Liver (tissue), 8 donors: ENCODE measurements at regions not wholly inside any gene's neighbourhood (a gene's known extent, or its start where the extent isn't known, plus 50 kb on each side); places are given as distances from the start of the nearest gene placed in this dataset.

ENCODE experiments used
- DNase-seq: peaks from one replicate; pipeline ENCODE4 v3.0.0-alpha.2; 2017; ENCODE audit warnings: low spot score
- H3K27ac ChIP-seq, 2 donors: one replicate each; pipeline ENCODE4 v1.7.0; 2013; ENCODE audit warnings: inconsistent platforms in 2 of 2, low read length in 2 of 2, control low read depth in 1 of 2, low read depth in 1 of 2, mild to moderate bottlenecking in 1 of 2
- H3K27me3 ChIP-seq, 4 donors: one replicate each; pipeline versions ENCODE4 v1.6.1 to v1.7.0; 2013; ENCODE audit warnings: low read length in 3 of 4, inconsistent platforms in 1 of 4, mild to moderate bottlenecking in 1 of 4, moderate library complexity in 1 of 4; ENCODE audit not compliant: control insufficient read depth in 4 of 4, insufficient read depth in 4 of 4
- H3K36me3 ChIP-seq, 4 donors: one replicate each; pipeline versions ENCODE4 v1.6.1 to v1.7.0; 2013; ENCODE audit warnings: low read length in 3 of 4, mild to moderate bottlenecking in 3 of 4, low read depth in 1 of 4, moderate library complexity in 1 of 4; ENCODE audit not compliant: control insufficient read depth in 4 of 4, insufficient read depth in 3 of 4
- H3K4me1 ChIP-seq, 4 donors: one replicate each; pipeline versions ENCODE4 v1.6.1 to v1.7.0; 2013; ENCODE audit warnings: low read length in 3 of 4, mild to moderate bottlenecking in 3 of 4, moderate library complexity in 1 of 4; ENCODE audit not compliant: control insufficient read depth in 4 of 4, insufficient read depth in 4 of 4
- H3K4me3 ChIP-seq, 3 donors: one replicate each; pipeline versions ENCODE4 v1.6.1 to v1.7.0; 2013; ENCODE audit warnings: low read length in 3 of 3, control low read depth in 1 of 3, low read depth in 1 of 3, mild to moderate bottlenecking in 1 of 3
- H3K9ac ChIP-seq, 2 donors: one replicate each; pipeline ENCODE4 v1.7.0; 2013; ENCODE audit warnings: low read length in 2 of 2, mild to moderate bottlenecking in 2 of 2, moderate library complexity in 2 of 2, control low read depth in 1 of 2, low read depth in 1 of 2
- H3K9me3 ChIP-seq, 4 donors: one replicate each; pipeline versions ENCODE4 v1.6.1 to v1.7.0; 2013; ENCODE audit warnings: low read length in 3 of 4; ENCODE audit not compliant: control insufficient read depth in 4 of 4
- FOXA1 ChIP-seq: IDR thresholded peaks from 2 replicates; pipeline ENCODE4 v1.6.1; 2016; ENCODE audit warnings: antibody characterized with exemption
- FOXA2 ChIP-seq: IDR thresholded peaks from 2 replicates; pipeline ENCODE4 v1.6.1; 2016; ENCODE audit warnings: antibody characterized with exemption
- GABPA ChIP-seq, 2 donors: IDR thresholded peaks in 1 of 2; conservative IDR thresholded peaks in 1 of 2; 2 replicates each; pipeline ENCODE4 v1.6.1; 2016; ENCODE audit warnings: antibody characterized with exemption in 2 of 2, mild to moderate bottlenecking in 1 of 2, moderate library complexity in 1 of 2
- HNF4A ChIP-seq, 2 donors: conservative IDR thresholded peaks; 2 replicates each; pipeline ENCODE4 v1.6.1; 2016; ENCODE audit warnings: antibody characterized with exemption in 2 of 2, mild to moderate bottlenecking in 2 of 2
- HNF4G ChIP-seq: IDR thresholded peaks from 2 replicates; pipeline ENCODE4 v1.6.1; 2016; ENCODE audit warnings: antibody characterized with exemption
- JUND ChIP-seq, 2 donors: IDR thresholded peaks; 2 replicates each; pipeline ENCODE4 v1.6.1; 2016; ENCODE audit warnings: antibody characterized with exemption in 2 of 2
- NR2F2 ChIP-seq: IDR thresholded peaks from 2 replicates; pipeline ENCODE4 v1.6.1; 2016; ENCODE audit warnings: antibody characterized with exemption
- RAD21 ChIP-seq, 2 donors: IDR thresholded peaks; 2 replicates each; pipeline ENCODE4 v1.6.1; 2016; ENCODE audit warnings: antibody characterized with exemption in 2 of 2, mild to moderate bottlenecking in 2 of 2
- RXRA ChIP-seq, 2 donors: IDR thresholded peaks; 2 replicates each; pipeline ENCODE4 v1.6.1; 2017 to 2018; ENCODE audit warnings: antibody characterized with exemption in 2 of 2, mild to moderate bottlenecking in 1 of 2
- SP1 ChIP-seq: IDR thresholded peaks from 2 replicates; pipeline ENCODE4 v1.6.1; 2018; ENCODE audit warnings: antibody characterized with exemption, mild to moderate bottlenecking
- TAF1 ChIP-seq: conservative IDR thresholded peaks from 2 replicates; pipeline ENCODE4 v1.6.1; 2016; ENCODE audit warnings: antibody characterized with exemption, mild to moderate bottlenecking
- WGBS: extraction: QIAGEN DNeasy Blood & Tissue Kit; methylation state at CpG from one replicate; pipeline ENCODE4 v1.1.7; 2013; 5-methylcytosine and 5-hydroxymethylcytosine counted together
- TF ChIP-seq, protein P1 (sequence below): IDR thresholded peaks from 2 replicates; pipeline ENCODE4 v1.6.1; 2016; ENCODE audit warnings: antibody characterized with exemption
- TF ChIP-seq, protein P2 (sequence below): IDR thresholded peaks from 2 replicates; pipeline ENCODE4 v1.6.1; 2016; ENCODE audit warnings: antibody characterized with exemption
- TF ChIP-seq, protein P3 (sequence below): IDR thresholded peaks from 2 replicates; pipeline ENCODE4 v1.6.1; 2016; ENCODE audit warnings: antibody characterized with exemption
- TF ChIP-seq, protein P4 (sequence below): fragments of 150-350 bp; IDR thresholded peaks from 2 replicates; pipeline ENCODE4 v1.5.1; 2017; ENCODE audit warnings: improper control_type of control experiment, low read depth, low read length; ENCODE audit not compliant: missing input control
- donor health status: healthy.
- donor health status: healthy.
- donor health status: healthy.
- donor health status: healthy.
- donor health status: healthy.

DNA sequence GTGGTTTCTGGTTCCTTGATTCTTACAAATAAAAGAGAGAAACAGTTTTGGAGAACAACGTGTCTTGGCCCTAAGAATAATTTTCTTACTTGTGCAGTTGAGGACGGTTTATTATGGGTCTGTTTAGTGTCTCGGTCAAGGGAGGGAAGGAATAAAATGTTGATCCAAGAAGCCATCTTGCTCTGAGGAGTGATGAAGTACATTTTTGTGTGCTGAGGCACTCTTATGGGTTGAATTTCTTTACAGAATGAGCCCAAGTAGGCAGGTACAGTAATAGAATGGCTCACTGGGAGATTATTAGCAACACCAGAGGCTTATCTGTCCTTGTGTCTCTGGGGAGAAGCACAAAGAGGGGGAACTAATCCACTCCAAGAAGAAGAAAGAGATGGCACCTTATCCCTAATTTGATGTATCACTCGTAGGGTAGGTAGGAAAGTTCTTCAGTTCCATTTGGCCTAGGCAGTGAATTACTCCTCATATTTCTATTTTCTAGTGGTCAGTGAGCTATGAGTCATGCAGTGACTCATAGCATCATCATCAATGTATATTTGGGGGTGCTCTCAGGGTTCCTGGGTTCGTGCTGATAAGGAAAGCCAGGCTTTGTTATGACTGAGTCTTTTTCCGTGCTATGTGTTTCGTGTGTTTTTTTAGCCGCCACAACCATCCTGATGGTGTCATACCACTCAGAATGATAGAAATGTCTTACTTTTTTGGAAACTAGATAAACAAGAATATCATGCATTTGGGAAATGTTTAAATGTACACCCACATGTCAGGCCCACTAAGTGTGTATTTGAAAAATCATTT lies 250.1 kb upstream of the CTAGE1 start:
- Histone ChIP-seq H3K4me3 (no peak overlapping the region), H3K27ac (no peak overlapping the region), H3K27me3 (no peaks in the 10 kb centered on the region), H3K9me3 (peaks cover 0 to 1% (median 0%) of the 10 kb centered on the region in 4 donors), H3K36me3 (no peaks in the 10 kb centered on the region), H3K9ac (no peak overlapping the region), H3K4me1 (no peaks in the 10 kb centered on the region)
- DNase-seq, result no peak
- TF ChIP-seq SP1, result no peak
- 93% methylated on average over 8 of the region's 8 CpGs for WGBS

DNA sequence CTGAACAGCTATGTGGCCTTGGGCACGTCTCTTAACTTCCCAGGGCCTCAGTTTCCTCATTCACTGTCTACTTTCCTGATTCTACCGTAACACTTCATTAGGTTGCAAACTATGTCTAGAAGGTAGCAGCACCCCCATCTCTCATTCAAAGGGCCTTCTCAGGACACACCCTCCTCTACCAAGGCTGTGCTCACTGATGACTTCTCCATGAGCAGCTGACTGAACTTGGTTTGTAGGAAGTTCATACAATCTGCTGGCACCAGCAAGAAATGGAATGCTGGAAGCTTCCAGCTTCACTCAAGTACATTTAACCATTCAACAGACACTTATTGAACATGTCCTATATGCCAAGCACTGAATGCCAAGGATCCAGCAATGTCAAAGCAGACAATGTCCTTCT lies 250.8 kb upstream of the CTAGE1 start:
- H3K27me3 ChIP-seq, result no peaks in the 10 kb centered on the region
- no peaks in the 10 kb centered on the region for H3K4me1 ChIP-seq
- peaks cover 0 to 1% (median 0%) of the 10 kb centered on the region in 4 donors for H3K9me3 ChIP-seq
- no peak overlapping the region for H3K4me3 ChIP-seq
- no peak overlapping the region for H3K27ac ChIP-seq
- TF ChIP-seq, protein P1, sequence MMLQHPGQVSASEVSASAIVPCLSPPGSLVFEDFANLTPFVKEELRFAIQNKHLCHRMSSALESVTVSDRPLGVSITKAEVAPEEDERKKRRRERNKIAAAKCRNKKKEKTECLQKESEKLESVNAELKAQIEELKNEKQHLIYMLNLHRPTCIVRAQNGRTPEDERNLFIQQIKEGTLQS, result no peak
- TF ChIP-seq HNF4A (conservative IDR thresholded peaks at IDR 0.05) (no peak), SP1 (no peak), FOXA1 (no peak), HNF4G (no peak), FOXA2 (no peak)
- TF ChIP-seq, protein P2, sequence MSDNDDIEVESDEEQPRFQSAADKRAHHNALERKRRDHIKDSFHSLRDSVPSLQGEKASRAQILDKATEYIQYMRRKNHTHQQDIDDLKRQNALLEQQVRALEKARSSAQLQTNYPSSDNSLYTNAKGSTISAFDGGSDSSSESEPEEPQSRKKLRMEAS, result no peak
- TF ChIP-seq, protein P3, sequence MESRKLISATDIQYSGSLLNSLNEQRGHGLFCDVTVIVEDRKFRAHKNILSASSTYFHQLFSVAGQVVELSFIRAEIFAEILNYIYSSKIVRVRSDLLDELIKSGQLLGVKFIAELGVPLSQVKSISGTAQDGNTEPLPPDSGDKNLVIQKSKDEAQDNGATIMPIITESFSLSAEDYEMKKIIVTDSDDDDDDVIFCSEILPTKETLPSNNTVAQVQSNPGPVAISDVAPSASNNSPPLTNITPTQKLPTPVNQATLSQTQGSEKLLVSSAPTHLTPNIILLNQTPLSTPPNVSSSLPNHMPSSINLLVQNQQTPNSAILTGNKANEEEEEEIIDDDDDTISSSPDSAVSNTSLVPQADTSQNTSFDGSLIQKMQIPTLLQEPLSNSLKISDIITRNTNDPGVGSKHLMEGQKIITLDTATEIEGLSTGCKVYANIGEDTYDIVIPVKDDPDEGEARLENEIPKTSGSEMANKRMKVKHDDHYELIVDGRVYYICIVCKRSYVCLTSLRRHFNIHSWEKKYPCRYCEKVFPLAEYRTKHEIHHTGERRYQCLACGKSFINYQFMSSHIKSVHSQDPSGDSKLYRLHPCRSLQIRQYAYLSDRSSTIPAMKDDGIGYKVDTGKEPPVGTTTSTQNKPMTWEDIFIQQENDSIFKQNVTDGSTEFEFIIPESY, result no peak
- H3K36me3 ChIP-seq, result no peaks in the 10 kb centered on the region
- no peak overlapping the region for H3K9ac ChIP-seq
- DNase-seq, result no peak
- 92% methylated on average over 2 of the region's 2 CpGs for WGBS

DNA sequence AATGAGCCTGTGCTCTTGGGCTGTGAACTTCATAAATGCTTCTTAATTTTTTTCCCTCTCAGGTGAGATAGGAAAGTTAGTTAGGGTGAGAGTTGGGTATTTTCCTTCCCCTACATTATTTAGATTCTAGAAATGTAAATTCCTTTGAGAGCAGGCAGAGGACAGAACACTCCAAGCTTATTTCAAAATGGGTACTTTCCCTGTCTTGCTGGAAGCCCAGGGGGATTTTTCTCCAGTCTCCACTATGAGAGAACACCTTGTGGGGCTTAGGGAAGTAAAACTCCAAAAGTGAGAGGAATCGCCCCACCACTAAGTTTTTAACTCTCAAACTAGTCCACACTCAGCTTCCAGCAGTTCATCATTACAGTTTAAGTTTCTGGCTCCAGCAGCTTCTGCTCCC lies 253.2 kb upstream of the CTAGE1 start:
- Histone ChIP-seq H3K9me3 (peaks cover 0 to 2% (median under 1%) of the 10 kb centered on the region in 4 donors), H3K27ac (no peak overlapping the region), H3K4me3 (no peak overlapping the region), H3K36me3 (no peaks in the 10 kb centered on the region), H3K9ac (no peak overlapping the region), H3K4me1 (no peaks in the 10 kb centered on the region), H3K27me3 (no peaks in the 10 kb centered on the region)
- DNase-seq, result no peak
- 92% methylated on average over 1 of the region's 1 CpG for WGBS
- TF ChIP-seq TAF1, result no peak
- TF ChIP-seq, protein P1, result no peak
- no peak for TF ChIP-seq HNF4A (conservative IDR thresholded peaks at IDR 0.05)
- TF ChIP-seq RAD21 (IDR thresholded peaks at IDR 0.05), result no peak
- no peak for TF ChIP-seq HNF4G
- TF ChIP-seq FOXA1, result no peak
- TF ChIP-seq GABPA (IDR thresholded peaks at IDR 0.05 in 1 of 2, conservative IDR thresholded peaks at IDR 0.05 in 1 of 2), result no peak
- TF ChIP-seq NR2F2, result no peak
- TF ChIP-seq, protein P4, sequence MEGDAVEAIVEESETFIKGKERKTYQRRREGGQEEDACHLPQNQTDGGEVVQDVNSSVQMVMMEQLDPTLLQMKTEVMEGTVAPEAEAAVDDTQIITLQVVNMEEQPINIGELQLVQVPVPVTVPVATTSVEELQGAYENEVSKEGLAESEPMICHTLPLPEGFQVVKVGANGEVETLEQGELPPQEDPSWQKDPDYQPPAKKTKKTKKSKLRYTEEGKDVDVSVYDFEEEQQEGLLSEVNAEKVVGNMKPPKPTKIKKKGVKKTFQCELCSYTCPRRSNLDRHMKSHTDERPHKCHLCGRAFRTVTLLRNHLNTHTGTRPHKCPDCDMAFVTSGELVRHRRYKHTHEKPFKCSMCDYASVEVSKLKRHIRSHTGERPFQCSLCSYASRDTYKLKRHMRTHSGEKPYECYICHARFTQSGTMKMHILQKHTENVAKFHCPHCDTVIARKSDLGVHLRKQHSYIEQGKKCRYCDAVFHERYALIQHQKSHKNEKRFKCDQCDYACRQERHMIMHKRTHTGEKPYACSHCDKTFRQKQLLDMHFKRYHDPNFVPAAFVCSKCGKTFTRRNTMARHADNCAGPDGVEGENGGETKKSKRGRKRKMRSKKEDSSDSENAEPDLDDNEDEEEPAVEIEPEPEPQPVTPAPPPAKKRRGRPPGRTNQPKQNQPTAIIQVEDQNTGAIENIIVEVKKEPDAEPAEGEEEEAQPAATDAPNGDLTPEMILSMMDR, result no peak
- no peak for TF ChIP-seq FOXA2
- no peak for TF ChIP-seq JUND (IDR thresholded peaks at IDR 0.05)
- no peak for TF ChIP-seq RXRA (IDR thresholded peaks at IDR 0.05)
- TF ChIP-seq, protein P3, result no peak
- TF ChIP-seq, protein P2, result no peak
